ENCODE measurements at regions not wholly inside any gene's neighbourhood (a gene's known extent, or its start where the extent isn't known, plus 50 kb on each side); places are given as distances from the start of the nearest gene placed in this dataset.
"Not testable (repeated sequence)": the region's sequence is repeated elsewhere in the genome, so short reads cannot be mapped to it uniquely, and the experiment has no call there.

- Mint-ChIP-seq H3K27me3 (ENCODE audit: unreplicated experiment) (peaks cover 10% of the 10 kb centered on the region), H3K36me3 (ENCODE audit: unreplicated experiment) (peaks cover 16% of the 10 kb centered on the region), H3K27ac (ENCODE audit: unreplicated experiment) (no peak overlapping the region), H3K4me3 (ENCODE audit: unreplicated experiment) (no peak overlapping the region), H3K9me3 (ENCODE audit: unreplicated experiment) (peaks cover 6% of the 10 kb centered on the region), H3K4me1 (ENCODE audit: low read depth, unreplicated experiment) (no peaks in the 10 kb centered on the region)
- no peak for TF ChIP-seq CTCF (IDR thresholded peaks at IDR 0.05; ENCODE audit: partially characterized antibody, unreplicated experiment)
- DNase-seq, result no peak
These were observed 57.6 kb upstream of the PPP2R3B start for GRCh38 chrX:444305-444704.

- H3K27ac Mint-ChIP-seq (ENCODE audit: unreplicated experiment), result no peak overlapping the region
- DNase-seq, result no peak
- H3K27me3 Mint-ChIP-seq (ENCODE audit: unreplicated experiment), result peaks cover 5% of the 10 kb centered on the region
These were observed 59.0 kb upstream of the PPP2R3B start for GRCh38 chrX:445727-446126.

GRCh38 chrX:446245-446644 is 59.5 kb upstream of the PPP2R3B start:
- Mint-ChIP-seq H3K9me3 (ENCODE audit: unreplicated experiment) (no peaks in the 10 kb centered on the region), H3K27ac (ENCODE audit: unreplicated experiment) (no peak overlapping the region), H3K4me3 (ENCODE audit: unreplicated experiment) (no peak overlapping the region), H3K36me3 (ENCODE audit: unreplicated experiment) (peaks cover 16% of the 10 kb centered on the region), H3K4me1 (ENCODE audit: low read depth, unreplicated experiment) (no peaks in the 10 kb centered on the region), H3K27me3 (ENCODE audit: unreplicated experiment) (peaks cover 2% of the 10 kb centered on the region)
- DNase-seq, result no peak
- TF ChIP-seq CTCF (IDR thresholded peaks at IDR 0.05; ENCODE audit: partially characterized antibody, unreplicated experiment), result no peak

More at GRCh38 chrX:445727-446126, 59.0 kb upstream of the PPP2R3B start:
- no peak for TF ChIP-seq CTCF (IDR thresholded peaks at IDR 0.05; ENCODE audit: partially characterized antibody, unreplicated experiment)
- H3K4me1 Mint-ChIP-seq (ENCODE audit: low read depth, unreplicated experiment), result no peaks in the 10 kb centered on the region
- H3K4me3 Mint-ChIP-seq (ENCODE audit: unreplicated experiment), result no peak overlapping the region
- peaks cover 16% of the 10 kb centered on the region for H3K36me3 Mint-ChIP-seq (ENCODE audit: unreplicated experiment)
- peaks cover 5% of the 10 kb centered on the region for H3K9me3 Mint-ChIP-seq (ENCODE audit: unreplicated experiment)

- H3K4me3 Mint-ChIP-seq (ENCODE audit: unreplicated experiment), result no peak overlapping the region
- TF ChIP-seq CTCF (IDR thresholded peaks at IDR 0.05; ENCODE audit: partially characterized antibody, unreplicated experiment), result no peak
- DNase-seq, result no peak
- H3K36me3 Mint-ChIP-seq (ENCODE audit: unreplicated experiment), result peaks cover 11% of the 10 kb centered on the region
- no peak overlapping the region for H3K27ac Mint-ChIP-seq (ENCODE audit: unreplicated experiment)
- no peaks in the 10 kb centered on the region for H3K9me3 Mint-ChIP-seq (ENCODE audit: unreplicated experiment)
- H3K4me1 Mint-ChIP-seq (ENCODE audit: low read depth, unreplicated experiment), result no peaks in the 10 kb centered on the region
- H3K27me3 Mint-ChIP-seq (ENCODE audit: unreplicated experiment), result no peaks in the 10 kb centered on the region
These were observed 60.3 kb upstream of the PPP2R3B start for GRCh38 chrX:447052-447451.

- not testable (repeated sequence) for H3K27ac Mint-ChIP-seq (ENCODE audit: unreplicated experiment); H3K36me3 Mint-ChIP-seq (ENCODE audit: unreplicated experiment); DNase-seq; H3K4me1 Mint-ChIP-seq (ENCODE audit: low read depth, unreplicated experiment); H3K27me3 Mint-ChIP-seq (ENCODE audit: unreplicated experiment); H3K9me3 Mint-ChIP-seq (ENCODE audit: unreplicated experiment); H3K4me3 Mint-ChIP-seq (ENCODE audit: unreplicated experiment)
These were observed 65.0 kb upstream of the PPP2R3B start for GRCh38 chrX:451750-452149.

GRCh38 chrX:452598-452997 is 65.9 kb upstream of the PPP2R3B start:
- Mint-ChIP-seq H3K27me3 (ENCODE audit: unreplicated experiment) (no peaks in the 10 kb centered on the region), H3K4me1 (ENCODE audit: low read depth, unreplicated experiment) (no peaks in the 10 kb centered on the region), H3K36me3 (ENCODE audit: unreplicated experiment) (no peaks in the 10 kb centered on the region), H3K27ac (ENCODE audit: unreplicated experiment) (no peak overlapping the region), H3K4me3 (ENCODE audit: unreplicated experiment) (no peak overlapping the region), H3K9me3 (ENCODE audit: unreplicated experiment) (no peaks in the 10 kb centered on the region)
- no peak for TF ChIP-seq CTCF (IDR thresholded peaks at IDR 0.05; ENCODE audit: partially characterized antibody, unreplicated experiment)
- no peak for DNase-seq

- H3K4me1 Mint-ChIP-seq (ENCODE audit: low read depth, unreplicated experiment); H3K27ac Mint-ChIP-seq (ENCODE audit: unreplicated experiment); H3K27me3 Mint-ChIP-seq (ENCODE audit: unreplicated experiment); H3K9me3 Mint-ChIP-seq (ENCODE audit: unreplicated experiment); H3K36me3 Mint-ChIP-seq (ENCODE audit: unreplicated experiment); H3K4me3 Mint-ChIP-seq (ENCODE audit: unreplicated experiment); DNase-seq: not testable (repeated sequence)
These were observed 67.8 kb upstream of the PPP2R3B start for GRCh38 chrX:454514-454913.

Measured in glutamatergic neuron (in vitro differentiated cells).